ENCODE measurements at regions not wholly inside any gene's neighbourhood (a gene's known extent, or its start where the extent isn't known, plus 50 kb on each side); places are given as distances from the start of the nearest gene placed in this dataset.

DNA sequence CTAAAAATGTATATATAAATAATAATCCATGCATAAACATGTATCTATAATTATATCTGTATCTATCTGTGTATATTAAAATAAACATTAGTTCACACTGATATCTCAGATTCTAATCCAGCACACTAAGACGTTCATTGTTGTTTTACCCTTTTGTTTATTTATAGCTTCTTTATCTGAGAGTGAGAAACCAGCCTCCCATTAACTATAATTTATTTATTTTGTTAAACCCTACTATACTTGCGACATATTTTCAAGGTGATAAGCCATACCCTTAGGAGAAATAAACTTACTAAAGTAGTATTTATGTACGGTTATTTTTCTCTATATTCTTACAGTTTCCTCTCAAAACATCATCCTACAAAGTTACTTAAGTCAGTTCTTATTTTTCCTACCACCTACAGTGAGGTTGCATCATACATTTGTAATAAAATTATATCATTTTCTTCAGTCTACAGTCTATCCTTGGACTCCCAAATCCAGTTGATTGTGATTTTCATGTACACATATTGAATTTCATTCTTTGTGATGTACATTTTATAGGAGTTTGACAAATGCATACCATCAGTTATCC, 726.4 kb upstream of the FAM174A start:
- TF ChIP-seq, protein P1, sequence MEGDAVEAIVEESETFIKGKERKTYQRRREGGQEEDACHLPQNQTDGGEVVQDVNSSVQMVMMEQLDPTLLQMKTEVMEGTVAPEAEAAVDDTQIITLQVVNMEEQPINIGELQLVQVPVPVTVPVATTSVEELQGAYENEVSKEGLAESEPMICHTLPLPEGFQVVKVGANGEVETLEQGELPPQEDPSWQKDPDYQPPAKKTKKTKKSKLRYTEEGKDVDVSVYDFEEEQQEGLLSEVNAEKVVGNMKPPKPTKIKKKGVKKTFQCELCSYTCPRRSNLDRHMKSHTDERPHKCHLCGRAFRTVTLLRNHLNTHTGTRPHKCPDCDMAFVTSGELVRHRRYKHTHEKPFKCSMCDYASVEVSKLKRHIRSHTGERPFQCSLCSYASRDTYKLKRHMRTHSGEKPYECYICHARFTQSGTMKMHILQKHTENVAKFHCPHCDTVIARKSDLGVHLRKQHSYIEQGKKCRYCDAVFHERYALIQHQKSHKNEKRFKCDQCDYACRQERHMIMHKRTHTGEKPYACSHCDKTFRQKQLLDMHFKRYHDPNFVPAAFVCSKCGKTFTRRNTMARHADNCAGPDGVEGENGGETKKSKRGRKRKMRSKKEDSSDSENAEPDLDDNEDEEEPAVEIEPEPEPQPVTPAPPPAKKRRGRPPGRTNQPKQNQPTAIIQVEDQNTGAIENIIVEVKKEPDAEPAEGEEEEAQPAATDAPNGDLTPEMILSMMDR (IDR thresholded peaks at IDR 0.05), result no peak
- no peak for TF ChIP-seq POLR2AphosphoS5 (IDR thresholded peaks at IDR 0.05)
- TF ChIP-seq POLR2A (IDR thresholded peaks at IDR 0.05), result no peak
